HG03558 (cell line): ENCODE measurements at regions not wholly inside any gene's neighbourhood (a gene's known extent, or its start where the extent isn't known, plus 50 kb on each side); places are given as distances from the start of the nearest gene placed in this dataset.

Source experiments
- ATAC-seq: cut with Tn5 transposase; IDR thresholded peaks from one replicate; pipeline ENCODE4 v1.9.1; 2021; ENCODE audit warnings: moderate number of reproducible peaks; ENCODE audit not compliant: unreplicated experiment; ENCODE audit errors: extremely low read depth

DNA sequence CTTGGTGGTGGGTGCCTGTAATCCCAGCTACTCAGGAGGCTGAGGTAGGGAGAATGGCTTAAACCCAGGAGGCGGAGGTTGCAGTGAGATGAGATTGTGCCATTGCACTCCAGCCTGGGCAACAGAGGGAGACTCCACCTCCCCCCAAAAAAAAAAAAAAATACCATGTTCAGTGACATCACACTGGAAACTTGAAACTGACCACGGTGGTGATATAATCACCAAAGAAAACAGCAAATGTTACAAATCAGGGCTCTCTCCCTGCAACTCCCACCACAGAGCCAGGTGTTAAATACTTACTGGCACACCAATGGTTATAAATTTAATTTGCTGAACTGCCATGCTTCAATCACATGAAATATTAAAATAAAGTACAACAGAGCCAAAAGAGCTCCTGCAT is 81.4 kb downstream of the ZNF608 start:
- ATAC-seq: no peak

DNA sequence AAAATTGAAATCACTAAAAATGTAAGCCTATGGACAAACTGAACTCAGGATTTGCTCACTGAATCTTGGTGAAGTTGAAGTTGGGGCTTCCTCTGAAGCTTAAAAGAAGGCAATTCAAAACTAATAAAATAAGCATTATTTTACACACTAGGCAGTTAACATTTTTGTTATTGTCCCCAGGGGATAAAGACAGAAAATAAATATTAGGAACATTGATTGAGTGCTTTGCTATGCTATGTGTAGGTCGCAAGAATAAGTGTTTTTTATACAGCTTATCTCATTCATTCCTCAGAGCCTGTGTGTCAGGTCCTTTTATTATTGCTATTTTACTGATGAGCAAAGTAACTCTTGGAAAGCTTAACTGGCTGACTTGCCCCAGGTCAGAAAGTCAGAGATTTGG is 82.2 kb downstream of the ZNF608 start:
- ATAC-seq: no peak

DNA sequence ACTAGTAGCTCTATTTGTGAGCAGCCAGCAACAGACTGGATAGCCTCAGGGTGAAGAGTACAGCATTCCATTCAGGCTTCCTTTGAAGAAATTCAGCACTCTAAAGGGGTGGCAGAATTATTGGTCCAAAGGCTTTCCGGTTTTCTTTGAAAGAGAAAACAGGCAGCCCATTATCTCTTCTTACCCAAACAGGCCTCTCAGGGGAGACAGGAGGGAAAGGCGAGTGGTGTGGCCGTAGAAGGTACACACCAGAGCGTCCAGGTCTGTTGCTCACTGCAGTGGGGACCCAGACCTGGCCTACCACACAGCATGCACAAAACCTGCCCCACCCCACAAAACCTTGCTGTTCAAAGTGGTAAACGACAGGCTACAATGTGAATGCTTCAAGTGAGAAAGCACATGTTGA is 83.3 kb downstream of the ZNF608 start:
- ATAC-seq: no peak

DNA sequence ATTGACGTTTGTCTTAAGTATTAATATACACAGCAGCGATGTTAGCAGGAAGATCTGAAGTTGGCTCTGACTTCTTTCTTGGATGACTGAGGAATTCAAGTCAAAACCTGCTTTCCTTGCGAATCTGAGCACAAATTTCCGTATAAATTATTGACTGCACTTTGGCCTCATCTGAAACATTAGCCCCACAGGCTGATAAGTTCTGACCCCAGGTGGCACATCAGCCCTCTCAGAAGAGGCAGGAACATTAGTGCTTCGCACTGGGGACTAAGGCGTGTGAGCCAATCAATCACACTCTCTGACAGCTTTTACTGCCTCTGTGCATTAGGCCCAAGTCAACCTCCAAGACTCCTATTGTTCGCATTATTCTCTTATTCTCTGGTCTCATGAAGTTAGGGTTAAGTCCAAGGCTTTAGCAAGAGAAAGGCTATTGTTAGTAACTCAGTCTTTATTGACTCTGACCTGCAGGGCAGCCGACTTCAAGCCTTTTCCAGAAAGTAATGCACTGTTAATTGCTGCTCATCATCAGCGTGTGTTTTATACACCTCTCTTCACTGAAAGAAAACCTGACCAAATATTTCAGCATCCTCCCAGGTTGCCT is 84.2 kb downstream of the ZNF608 start:
- ATAC-seq: no peak

DNA sequence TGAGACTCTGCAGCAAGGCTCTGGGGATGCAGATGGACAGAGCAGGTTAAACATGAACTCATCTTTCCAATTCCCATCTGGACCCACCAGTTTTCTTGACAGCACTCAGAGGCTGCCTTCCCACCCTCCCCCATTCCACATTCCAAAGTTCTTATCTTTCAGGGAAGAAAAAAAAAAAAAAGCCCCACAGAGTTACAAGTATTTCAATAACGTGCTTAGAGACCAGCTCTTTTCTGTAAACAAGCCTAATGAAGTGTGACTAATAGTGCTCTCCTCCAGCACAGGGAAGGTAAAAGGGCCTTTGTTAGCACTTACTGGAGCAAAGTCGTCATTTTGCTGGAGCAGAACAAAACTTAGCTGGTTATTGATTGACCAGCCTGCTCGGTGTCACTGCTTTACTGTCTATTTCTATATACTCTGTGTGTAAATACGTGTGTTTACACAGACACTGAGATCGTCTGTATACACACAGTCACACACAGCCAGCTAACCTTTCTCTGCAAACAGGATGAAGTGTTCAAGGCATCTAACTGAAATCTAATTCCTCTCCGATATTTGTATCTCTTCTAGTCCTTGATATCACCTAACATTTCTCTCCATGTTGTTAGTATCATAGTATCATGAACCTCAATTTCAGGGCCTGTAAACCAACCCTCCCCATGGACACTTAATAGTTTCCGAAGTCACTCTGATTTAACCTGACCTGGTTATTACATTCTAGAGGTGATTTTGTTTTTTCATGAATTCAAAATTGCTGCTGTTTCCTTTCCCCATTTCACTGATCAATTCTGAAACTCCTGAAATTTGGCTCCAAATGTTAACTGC is 84.9 kb downstream of the ZNF608 start:
- no peak for ATAC-seq

DNA sequence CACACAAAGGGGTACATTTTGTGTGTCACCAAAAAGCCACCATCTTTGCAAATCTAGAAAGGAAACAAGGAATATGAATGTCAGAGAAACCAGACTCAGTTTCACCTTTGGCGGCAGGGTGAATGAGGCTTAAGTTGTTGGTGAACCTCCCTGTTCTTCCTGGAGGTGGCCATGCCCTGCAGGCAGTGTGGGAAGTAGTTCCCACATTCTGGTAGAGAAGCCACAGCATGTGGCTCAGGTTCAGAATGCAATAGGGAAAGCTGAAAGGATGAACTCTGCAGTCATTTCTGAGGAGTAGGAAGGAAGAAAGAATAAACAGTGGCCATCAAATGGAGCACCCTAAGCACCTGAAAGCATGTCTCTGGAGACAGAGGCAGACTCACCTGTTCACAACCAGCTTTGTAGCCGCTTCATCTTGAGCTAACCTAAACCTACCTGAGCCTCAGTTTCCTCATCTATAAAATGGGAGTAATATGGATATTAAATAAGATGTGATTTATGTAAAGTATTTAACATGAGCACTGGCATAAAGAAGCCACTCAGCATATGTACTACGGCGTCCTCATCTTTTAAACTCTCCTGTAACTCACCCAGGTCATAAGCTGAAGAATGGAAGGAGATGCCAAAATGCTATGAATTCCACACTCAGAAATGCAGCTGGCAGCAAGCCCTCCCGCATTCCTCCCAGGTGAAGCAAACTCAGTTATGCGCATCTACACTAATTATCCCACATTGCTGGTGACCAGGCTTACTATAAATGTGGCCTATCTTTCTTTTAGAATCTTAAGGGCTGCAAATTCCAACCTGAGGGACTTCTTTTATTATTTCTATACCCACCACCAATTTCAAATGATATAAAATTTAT is 86.0 kb downstream of the ZNF608 start:
- ATAC-seq: no peak

DNA sequence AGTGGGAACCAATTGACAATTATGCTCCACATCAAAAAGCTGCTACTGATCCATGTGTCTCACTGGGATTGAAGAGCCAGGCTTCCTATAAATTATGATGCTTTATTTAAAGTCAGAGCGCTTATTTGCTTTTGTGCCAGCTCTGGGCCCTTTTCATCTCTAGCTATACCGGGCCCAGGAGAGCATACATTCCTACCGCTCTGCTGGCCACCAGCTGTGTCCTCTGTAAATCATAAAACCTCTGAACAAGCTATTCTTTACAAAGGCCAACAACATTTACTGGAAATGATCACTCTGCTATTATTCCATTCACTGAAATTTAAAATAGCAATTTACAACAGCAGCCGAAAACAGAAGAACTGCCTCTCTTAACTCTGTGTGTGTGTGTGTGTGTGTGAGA is 86.6 kb downstream of the ZNF608 start:
- no peak for ATAC-seq

DNA sequence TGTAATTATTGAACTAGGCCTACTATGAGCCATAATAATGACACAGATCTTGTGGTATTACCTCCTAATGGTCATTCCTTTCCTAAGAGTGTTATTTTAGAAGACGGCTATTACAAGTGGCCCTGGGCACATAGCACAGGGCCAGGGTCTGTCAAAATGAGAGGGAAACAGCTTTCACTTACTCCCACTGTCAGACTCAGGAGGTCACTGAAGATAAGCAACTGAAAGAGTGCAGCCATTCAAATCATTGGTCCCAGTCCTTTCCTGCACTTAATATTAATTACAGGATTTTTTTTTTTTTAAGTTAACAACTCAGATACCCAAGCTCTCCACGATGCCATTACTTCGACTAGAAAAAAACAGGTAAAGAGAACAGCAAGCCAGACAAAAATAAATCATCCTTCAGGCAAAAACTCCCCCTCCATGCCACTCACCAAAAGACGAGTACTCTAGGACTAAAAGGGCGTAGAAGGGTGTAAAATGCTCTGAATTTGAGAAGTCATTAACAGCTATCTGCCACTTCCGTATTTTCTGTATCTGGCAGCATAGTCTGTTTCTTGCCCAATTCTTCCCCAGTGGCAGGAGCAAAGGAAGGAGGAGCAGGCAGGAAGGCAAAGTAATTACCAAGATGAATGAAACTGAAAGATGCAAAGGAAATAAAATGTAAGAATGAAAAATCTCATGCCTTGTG is 87.4 kb downstream of the ZNF608 start:
- no peak for ATAC-seq

DNA sequence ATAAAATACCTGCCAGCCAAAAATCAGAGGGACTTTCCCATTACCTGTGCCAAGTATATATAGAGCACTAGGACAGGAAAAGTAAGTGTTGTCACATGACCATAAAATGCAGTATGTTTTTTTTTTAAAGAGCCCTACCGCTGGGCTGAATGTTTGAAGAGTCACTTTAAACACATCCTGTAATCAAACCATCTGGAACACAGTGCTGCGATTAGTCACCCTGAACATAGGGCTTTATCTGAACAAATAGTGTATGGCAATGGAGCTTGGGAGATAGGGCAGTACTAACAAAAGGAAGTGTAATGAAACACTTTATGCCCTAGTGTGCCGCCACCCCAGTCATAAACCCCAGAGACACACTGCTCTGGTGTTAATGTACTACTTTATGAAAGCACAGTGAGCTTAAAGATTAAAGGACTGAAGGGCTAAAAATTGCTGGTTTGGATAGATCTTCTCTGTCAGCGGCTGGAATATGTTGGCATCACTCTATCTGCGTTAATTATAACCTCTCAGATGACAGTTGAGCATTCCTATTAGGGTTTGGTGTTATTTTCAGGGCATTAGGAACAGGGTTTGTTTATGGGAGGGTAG is 90.4 kb downstream of the ZNF608 start:
- no peak for ATAC-seq

DNA sequence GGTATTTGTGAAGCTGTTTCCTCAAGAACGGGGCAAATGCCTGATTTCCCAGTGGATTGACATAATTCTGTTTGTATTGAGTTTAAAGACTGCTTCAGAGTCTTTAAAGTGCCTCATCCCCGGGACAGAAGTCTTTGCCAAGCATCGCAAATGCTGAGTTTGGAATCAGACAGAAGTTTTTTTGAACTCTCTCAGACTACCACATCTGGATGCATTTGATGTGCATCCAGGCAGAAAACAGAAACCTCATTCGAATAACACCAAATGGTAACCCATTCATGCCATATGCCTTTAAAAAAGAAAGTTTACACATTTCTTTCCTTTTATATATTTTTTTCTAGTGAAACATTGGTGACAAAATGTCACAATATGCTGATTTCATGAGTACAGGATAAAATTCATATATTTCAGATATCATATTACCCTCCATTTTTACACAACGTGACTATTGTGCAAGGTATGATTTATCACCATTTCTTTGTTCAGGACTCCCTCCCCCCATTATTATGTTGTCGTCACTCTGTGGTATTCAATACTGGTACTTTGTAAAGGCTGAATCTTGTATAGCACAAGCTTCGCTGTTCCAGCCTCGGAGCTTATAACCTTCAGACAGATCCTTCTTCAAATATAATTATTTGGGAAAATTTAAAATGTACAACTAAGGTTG is 91.1 kb downstream of the ZNF608 start:
- no peak for ATAC-seq

DNA sequence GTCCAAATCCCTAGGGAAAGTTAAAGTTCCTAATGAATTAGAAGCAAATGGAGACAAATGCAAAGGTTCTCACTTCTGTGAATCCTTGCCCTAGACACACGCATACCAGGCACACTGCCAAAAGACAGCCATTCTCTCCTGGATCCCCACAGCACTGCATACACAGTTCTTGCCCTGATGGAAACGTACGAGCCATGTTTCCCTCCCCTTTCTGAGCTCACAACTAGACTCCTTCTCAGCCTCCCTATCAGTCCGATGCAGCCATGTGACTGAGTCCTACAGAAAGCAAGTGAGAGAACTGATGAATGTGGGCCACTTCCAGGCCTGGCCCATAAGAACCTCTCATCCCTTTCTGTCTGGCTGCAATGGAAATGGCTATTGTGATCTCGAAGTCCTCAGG is 92.0 kb downstream of the ZNF608 start:
- ATAC-seq: no peak

DNA sequence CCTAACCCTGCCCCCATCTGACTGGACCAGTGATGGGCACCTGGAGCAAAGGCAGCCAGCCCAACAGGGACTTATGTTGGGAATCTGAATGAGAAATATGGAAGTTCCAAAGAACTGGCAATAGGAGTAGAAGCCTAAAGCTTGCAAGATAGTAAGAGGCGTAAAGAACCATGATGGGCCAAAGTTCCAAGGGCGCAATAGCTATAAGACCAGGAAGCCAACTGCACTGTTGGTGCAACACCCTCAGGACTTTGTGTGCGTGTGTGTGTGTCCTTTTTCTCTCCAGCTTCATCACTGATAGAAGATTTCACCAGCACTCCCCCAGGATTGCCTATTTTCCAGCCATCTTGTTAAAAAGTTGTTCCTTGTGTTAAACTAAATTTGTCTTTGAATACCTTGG is 92.8 kb downstream of the ZNF608 start:
- ATAC-seq: no peak

DNA sequence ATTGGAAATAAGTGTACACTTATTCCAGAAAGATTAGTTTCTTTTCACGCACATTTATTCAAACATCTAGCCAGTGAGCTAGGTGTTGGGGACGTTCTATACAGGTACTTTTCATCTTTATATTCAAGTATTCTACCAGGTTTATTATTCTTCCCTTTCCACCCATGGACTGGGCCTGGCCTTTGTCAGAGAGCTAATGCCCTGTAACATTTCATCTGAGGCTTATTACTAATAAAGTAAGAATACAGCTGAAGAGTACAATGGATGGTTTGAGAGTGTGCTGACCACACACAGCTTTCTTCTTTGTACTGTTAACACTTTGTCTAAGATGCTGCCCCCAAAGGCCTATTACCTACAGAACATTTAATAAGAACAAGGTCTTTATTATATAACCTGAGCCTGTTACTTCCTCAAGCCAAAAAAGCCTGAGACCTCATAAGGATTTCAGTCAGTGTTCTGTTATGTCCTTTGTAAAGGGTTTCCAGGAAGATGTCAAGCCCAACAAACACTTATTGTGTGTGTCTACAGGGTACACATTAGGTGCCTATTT is 93.5 kb downstream of the ZNF608 start:
- ATAC-seq: no peak

DNA sequence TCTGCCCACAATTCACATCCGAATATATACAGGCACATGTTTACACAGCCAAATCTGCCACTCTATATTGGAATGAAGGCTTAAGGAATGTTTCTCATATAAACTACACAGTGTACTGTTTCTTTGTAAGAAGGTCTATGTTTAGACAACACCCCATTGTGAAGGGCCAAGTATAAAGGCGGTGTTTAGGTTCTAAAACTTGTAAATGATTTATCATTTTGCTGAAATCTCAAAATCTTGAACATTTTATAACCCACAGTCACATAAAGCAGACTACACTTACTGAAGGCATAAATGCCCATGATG is 94.0 kb downstream of the ZNF608 start:
- no peak for ATAC-seq

DNA sequence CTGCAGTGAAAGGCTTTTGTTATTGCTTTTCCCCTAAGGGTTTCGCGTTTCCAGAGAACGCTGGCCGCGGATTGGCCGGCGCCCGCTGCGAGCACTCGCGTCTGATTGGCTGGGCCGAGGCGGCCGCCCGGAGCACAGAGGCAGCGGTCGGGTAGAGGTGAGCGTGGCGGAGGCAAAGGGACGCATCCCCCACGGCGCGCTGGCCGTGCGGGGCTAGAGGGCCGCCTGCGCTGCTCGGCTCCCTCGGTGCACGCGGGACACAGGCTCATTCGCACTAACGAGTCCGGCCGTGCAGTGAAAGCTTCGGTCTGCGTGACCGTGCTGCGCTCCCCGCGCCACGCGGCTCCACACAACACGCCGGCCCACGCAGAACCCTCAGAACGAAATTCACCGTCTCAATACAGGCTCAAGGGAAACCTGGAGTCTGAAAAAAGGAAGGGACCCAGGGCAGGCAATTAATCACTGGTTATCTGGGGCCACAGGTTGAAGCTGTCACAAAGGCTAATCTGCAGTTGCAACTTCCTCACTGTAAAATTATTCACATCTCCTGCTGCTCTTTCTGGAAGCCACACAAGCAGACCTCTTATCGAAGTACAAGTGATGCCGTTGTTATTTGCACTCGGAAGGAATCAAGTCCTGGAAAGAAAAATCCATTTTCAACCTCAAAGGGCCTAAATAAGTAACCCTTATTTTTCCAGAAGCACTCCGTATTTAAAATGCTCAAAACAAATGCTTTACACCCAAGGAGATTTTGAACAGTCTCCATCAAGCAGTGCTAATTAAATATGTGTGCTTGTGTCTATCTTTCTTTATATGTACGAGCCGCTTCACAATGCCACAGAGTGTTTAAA is 94.6 kb downstream of the ZNF608 start:
- ATAC-seq: no peak

DNA sequence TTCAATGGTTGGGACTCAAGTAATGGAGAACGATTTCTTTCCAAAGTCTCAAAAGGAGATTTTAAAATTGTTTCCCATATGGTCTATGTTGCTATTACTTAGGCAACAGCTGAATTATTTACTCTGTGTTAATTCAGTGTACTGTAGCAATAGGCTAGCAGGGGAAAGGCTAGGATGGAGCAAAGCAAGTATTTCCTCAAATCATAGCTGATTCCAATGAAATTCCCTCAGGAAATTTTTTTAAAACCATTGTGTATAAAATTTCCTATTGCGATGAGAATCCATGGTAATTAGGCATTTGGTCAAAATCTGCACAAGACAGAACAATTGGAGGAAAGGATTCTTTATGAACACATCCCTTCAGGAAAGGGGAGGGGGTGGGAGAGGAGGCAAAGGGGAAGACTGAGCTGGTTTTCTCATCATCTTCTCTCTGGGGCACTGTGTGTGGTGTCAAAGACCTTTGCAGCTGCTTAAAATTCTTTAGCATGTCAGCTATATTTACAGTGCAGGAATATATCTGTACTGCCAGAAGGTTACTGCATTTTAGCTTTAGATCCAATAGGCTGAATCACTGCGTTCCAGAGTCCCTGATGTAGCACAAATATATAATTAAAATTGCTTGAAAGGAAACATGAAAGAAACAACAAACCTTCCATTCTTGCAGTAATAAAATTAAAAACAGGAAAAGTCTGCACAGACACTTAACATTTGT is 95.3 kb downstream of the ZNF608 start:
- ATAC-seq: no peak

DNA sequence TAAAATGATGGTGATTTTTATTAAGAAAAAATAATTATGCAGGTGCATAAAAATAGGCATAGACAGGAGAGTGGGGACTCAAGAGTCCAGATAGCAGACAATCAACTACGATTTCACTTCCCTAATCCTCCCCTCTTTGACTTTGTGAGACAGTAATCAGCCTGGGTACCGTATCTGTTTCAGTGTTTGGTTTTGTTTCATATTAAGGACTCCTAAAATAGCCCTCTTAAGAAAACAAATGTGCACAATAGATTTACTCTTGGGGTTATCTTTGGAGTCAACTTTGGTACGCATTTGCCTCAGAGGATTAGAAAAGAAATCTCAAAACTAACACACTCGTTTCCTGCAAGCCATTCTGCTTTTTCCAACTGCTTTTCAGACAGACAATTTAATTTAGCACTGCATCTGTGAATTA is 96.3 kb downstream of the ZNF608 start:
- ATAC-seq: peak; percentile 34

DNA sequence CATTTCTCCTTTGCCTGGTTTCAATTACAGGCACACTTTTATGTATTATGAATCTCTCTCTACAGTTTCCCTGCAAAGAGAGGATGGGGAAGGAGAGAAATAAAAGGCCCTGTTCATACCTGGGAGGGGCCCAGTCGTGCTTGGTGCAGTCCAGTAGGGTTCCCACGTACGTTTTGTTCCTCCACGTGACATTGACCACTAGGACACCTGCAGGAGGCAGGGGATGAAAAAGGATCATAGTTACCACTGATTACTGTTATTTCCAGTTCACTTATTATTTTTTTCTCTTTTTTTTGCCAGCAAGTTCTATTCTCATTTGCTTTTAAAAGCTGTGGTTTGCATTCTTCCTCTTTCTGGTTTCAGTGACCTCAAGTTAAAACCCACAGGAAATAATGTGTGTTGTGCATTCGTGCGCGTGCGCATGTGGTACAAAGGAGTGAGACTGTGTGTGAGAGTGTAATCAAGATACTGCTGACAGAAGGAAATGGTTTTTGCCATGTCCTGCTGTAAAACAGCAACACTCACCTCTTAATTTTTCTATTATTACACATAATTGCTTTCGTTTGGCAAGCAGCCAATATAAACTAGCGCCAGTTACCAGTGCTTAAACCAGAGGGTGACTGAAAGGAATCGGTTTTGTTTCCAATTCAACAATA is 96.8 kb downstream of the ZNF608 start:
- ATAC-seq: peak; percentile 66
